HG02610 (cell line): ENCODE measurements at regions not wholly inside any gene's neighbourhood (a gene's known extent, or its start where the extent isn't known, plus 50 kb on each side); places are given as distances from the start of the nearest gene placed in this dataset.

Experiments used
- ATAC-seq: cut with Tn5 transposase; IDR thresholded peaks from one replicate; pipeline ENCODE4 v1.9.1; 2021; ENCODE audit warnings: mild to moderate bottlenecking, moderate library complexity; ENCODE audit not compliant: unreplicated experiment

DNA sequence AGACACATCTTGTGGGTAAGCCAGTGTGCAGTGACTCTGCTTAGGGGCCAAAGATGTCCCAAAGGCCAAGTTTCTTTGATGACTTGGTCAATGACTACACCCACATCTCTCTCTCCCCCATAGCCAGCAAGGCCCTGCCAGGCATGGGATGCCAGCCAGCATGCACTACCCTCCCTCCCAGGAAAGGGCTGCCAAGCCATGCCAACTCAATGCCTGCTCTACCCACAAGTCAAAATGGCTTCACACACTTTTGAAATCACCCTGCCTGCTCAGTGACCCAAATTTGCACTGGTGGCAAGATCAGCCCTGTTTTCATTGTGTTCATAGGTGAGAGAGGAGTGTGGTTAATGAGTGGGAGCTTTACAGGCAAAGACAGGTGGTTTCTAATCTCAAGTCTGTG lies 112.5 kb downstream of the MATN1 start:
- ATAC-seq, result no peak

DNA sequence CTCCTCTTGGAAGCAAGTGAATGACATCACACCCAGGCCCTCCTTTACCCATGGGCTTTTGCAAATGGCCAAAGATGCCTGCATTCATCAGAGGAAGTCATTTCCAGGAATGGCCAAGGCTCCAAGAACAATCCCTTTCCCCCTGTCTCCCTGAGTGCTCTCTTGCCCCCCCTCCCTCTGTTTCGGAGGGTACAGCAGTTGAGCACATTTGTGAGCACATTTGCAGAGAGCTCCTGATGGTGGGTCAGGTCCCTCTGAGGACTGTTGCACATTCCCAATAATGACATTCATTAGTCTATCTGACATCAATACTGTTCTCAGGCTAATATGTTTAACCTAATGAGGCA lies 113.4 kb downstream of the MATN1 start:
- ATAC-seq, result no peak

DNA sequence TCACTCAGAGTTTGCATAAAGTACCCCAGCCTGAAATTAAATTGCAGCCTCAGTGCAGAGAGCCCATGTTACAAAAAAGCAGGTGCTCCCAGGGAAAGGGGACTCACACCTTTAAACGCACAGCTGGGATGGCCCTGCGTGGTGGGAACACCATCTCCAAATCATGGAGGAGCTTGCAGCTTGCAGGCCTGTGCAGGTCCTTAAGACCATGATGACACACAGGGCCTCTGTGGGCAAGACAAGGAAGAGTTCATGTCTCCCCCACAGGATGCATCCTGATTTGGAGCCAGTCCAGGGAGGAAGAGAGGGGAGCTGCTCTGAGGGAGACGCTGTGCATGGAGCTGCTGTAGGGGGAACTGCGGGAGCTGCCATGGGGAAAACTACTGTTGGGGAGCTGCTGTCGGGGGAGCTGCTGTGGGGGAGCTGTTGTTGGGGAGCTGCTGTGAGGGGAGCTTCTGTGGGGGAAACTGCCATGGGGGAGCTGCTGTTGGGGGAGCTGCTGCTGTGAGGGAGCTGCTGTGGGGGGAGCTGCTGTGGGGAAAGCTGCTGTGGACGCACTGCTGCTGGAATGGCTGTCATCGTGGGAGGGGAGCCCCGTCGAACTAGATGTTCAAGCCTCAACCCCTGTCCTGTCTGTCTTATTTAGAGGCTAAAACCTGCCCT lies 113.9 kb downstream of the MATN1 start:
- no peak for ATAC-seq

GRCh38 chr1:30607723-30608122 lies 115.7 kb downstream of the MATN1 start:
- no peak for ATAC-seq

DNA sequence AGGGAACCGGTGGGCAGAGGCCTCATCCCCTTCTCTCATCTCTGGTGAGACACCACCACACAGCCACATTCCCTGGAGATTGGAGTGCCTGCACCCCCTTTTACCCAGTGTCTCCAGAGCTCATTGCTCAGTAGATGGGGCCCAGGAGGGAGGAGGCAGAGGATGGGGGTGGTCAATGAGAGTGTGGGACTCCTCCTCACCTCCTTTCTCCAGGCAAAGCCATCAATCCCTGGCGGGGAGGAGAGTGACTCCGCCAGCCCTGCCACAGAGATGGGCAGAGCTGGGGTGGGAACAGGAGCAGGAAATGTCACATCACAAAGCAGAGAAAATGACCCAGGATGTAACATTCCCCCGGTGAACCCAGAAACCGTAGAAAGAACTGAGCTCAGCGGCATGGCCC lies 117.2 kb downstream of the MATN1 start:
- ATAC-seq, result no peak

DNA sequence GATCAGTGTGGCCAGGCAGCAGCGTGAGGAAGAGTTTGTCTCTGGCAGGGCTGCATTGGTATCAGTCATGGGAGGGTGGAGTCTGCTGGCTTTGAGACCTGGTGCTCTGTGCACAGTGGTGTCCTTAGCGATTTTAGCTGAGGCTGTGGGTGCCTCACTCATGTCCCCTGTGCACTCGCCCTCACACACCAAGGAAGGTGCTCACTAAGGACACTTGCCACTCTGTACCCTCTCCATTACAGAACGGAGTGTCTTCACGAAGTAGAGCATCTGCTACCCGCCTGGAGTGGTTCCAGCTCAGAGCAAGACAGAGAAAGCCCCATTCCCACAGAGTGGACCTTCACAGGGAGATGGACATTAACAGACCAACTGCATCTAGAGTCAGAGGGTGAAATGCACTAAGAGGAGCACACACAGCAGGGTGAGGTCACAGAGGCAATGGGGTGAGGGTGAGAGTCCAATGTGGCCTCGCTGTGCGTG lies 117.9 kb downstream of the MATN1 start:
- ATAC-seq, result no peak

- no peak for ATAC-seq
These were observed 118.5 kb downstream of the MATN1 start for GRCh38 chr1:30604801-30605440.

DNA sequence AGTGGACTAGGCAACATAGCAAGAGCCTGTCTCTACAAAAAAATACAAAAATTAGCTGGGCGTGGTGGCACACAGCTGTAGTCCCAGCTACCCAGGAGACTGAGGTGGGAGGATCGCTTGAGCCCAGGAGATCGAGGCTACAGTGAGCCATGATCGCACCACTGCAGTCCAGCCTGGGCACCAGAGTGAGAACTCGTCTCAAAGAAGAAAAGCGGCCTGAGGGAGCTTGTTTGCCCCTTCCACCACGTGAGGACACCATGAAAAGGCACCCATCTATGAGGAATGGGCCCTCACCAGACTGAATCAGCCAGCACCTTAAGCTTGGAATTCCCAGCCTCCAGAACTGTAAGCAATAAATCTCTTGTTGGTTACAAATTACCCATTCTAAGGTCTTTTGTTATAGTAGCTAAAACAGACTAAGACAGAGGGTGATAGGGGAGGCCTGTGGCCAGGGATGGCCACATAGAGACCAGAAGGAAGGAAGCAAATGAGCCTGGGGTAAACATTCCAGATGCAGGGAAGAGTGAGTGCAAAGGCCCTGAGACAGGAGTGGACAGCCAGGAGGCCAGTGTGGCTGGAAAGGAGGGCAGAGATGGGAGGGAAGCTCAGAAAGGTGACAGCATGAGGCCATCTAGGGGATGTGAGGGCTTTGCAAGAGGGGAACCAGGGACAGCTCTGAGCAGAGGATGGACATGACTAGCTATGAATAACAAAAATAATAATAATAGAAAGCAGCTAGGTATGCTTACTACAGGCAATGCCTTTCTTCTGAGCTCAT lies 120.1 kb downstream of the MATN1 start:
- no peak for ATAC-seq

DNA sequence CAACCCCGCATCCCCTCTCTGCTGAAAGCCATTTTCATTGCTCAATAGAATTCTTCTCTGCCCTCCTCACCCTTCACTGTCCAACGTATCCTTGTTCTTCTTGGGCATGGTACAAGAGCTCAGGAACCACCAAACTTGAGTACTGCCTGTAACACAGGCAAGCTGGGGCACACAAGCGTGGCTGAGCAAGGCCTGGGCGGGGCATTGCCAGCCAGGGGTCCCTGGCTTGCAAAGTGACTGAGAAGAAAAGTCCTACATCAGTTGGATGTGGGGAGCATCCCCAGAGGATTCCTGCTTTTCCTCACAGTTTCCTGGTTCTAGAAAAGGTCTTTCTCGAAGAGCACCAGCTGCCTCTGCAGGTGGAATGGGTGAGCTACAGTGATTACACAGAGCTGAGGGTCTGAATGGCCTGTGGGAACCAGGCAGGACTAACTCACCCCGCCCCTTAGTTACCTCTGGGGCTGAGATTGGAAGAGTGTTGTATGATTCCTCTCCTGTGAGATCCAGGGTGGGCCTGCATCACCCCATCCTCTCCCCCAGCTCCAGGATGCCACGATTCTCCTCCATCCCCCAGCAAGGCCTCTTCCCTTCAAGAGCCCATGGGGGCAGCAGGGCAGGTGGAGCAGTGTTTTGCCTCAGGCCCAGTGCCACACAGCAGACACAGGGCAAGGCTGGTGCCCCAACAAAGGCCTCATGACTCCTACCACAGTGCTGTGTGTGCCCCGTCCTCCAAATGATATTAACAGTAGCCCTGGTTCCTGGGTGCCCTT lies 121.9 kb downstream of the MATN1 start:
- ATAC-seq, result no peak

GRCh38 chr1:30600706-30601105 lies 122.7 kb downstream of the MATN1 start:
- no peak for ATAC-seq

DNA sequence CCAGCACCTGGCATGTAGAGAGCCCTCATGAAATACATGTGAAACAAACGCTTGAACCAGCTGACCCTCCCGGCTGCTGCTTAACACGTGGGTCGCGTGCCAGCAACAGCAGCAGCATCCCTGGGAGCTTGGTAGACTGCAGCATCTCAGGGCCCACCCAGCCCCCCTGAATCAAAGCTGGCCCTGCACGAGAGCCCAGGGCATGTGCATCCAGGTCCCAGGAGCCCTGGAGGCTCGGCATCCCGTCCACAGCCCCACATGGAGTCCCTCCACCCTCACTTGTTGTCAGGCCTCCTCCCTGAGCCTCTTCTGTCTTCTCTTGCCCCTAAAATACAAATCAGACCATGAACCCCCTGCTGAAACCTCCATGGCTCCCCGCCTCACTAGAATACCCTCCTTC lies 123.1 kb downstream of the MATN1 start:
- no peak for ATAC-seq

GRCh38 chr1:30599721-30600120 lies 123.7 kb downstream of the MATN1 start:
- ATAC-seq, result no peak

DNA sequence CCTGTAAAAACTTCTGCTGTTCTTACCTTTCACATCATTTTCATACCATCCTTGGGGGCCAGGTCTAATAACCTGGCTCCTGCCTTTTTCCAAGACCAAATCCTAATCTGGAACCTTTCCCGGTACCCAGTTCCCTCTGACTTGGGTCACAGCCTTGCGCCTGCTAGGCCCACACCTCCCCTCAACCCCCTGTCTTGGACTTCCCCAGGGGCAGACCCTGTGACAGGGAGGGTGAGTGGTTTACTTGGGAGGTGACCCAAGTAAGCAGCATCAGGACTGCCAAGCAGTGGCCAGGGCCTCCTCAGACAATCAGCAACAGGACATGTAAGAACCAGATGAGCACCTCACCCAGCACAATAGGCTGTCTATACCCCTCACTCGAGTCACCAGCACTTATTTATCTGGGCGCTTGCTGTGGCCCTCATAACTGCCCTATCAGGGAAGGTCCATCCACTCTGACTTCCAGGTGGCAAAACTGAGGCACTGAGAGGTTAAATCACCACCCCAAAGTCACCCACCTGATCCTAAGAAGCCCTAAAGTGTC lies 124.7 kb downstream of the MATN1 start:
- no peak for ATAC-seq

DNA sequence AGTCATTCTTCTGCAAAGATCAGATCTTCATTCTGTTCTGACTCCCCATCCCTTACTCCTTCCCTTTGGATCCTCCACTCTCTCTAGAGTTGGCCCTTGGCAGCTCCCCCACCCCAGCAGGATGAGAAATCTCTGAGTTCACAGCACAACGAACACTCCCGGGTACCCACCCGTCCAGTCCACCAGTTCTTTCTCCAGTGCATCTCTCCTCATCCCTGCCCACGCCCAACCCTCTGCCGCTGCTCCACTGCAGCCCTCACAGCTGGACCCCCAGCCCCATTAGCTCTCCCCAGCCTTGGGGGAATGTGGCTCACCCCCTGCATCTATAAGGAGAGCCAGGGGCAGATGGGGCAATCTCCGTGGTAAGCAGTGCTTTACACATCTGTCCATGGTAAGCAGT lies 125.7 kb downstream of the MATN1 start:
- ATAC-seq, result no peak

DNA sequence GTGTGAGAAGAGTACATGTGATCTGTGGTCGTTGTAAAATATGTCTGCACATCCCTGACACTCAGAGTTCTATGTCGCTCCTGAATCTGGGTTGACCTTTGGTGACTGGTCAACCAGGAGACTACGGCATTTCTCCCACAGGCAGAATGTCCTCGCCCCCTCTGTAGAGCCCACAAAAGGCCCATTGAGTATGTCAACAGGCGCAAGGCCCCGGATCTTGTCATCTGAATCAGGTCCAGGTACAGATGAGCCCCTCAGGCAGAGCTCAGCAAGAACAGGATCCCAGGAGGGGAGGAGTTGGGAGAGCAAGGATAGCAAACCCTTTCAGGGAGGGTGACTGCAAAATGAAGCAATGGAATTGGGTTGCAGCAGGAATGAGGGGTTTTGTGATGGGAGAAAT lies 126.5 kb downstream of the MATN1 start:
- no peak for ATAC-seq

DNA sequence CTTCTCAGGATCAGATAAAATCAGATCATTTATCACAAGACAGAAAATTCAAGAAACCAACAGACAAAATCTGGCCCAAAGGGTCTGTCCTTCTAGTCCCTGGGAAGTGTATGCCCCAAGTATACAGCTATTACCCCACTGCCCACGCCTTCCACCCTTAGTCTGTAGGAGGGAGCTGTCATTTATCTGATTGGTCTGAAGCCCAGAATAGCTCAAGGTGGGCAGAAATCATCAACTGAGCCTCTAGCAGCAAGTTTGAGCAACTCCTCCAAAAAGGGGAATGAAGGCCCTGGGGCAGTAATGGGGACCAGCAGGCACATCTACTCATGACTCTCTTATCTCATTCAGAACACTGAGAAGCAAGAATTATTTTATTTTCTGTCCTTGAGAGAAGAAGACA lies 126.9 kb downstream of the MATN1 start:
- ATAC-seq, result no peak

DNA sequence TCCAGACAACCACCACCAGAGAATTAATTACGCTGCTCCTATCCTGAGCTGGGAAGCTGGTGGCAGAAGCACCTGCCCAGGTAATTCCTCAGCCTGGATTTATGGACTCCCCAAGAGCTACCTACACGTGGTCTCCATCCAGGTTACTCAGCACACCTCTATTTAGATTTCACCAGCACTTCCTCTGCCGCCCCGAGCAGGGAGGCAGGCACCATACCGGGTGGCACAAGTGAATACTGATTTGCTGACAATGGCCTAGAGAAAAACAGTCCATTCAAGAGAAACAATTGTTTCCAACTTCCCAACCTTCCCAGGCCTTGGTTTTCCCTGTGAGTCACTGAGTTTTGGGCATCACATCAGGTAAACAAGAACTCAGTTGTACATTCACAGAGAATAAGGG lies 134.3 kb downstream of the MATN1 start:
- ATAC-seq, result no peak

- no peak for ATAC-seq
These were observed 134.9 kb downstream of the MATN1 start for GRCh38 chr1:30588311-30589073.

- ATAC-seq, result no peak
These were observed 136.7 kb downstream of the MATN1 start for GRCh38 chr1:30586671-30587070.

- no peak for ATAC-seq
These were observed 143.8 kb downstream of the MATN1 start for GRCh38 chr1:30579580-30579979.
